ENCODE measurements at regions not wholly inside any gene's neighbourhood (a gene's known extent, or its start where the extent isn't known, plus 50 kb on each side); places are given as distances from the start of the nearest gene placed in this dataset.

GRCh38 chrX:43019021-43019420 lies 241.1 kb upstream of the PPP1R2C start:
- Histone ChIP-seq H3K4me3 (no peak overlapping the region), H3K4me1 (no peaks in the 10 kb centered on the region), H3K36me3 (no peaks in the 10 kb centered on the region), H3K27me3 (no peaks in the 10 kb centered on the region), H3K9me3 (no peaks in the 10 kb centered on the region), H3K27ac (no peak overlapping the region)
- intact Hi-C loops (cut with DNase I) = no loop called here
- TF ChIP-seq, protein P1, sequence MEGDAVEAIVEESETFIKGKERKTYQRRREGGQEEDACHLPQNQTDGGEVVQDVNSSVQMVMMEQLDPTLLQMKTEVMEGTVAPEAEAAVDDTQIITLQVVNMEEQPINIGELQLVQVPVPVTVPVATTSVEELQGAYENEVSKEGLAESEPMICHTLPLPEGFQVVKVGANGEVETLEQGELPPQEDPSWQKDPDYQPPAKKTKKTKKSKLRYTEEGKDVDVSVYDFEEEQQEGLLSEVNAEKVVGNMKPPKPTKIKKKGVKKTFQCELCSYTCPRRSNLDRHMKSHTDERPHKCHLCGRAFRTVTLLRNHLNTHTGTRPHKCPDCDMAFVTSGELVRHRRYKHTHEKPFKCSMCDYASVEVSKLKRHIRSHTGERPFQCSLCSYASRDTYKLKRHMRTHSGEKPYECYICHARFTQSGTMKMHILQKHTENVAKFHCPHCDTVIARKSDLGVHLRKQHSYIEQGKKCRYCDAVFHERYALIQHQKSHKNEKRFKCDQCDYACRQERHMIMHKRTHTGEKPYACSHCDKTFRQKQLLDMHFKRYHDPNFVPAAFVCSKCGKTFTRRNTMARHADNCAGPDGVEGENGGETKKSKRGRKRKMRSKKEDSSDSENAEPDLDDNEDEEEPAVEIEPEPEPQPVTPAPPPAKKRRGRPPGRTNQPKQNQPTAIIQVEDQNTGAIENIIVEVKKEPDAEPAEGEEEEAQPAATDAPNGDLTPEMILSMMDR (IDR thresholded peaks at IDR 0.05) = no peak
- DNase-seq (ENCODE audit: low spot score in 2 of 2) = no peak

GRCh38 chrX:43025806-43026315 lies 247.9 kb upstream of the PPP1R2C start:
- Histone ChIP-seq H3K9me3 (no peaks in the 10 kb centered on the region), H3K4me1 (no peaks in the 10 kb centered on the region), H3K4me3 (no peak overlapping the region), H3K36me3 (no peaks in the 10 kb centered on the region), H3K27me3 (no peaks in the 10 kb centered on the region), H3K27ac (no peak overlapping the region)
- TF ChIP-seq, protein P1 (IDR thresholded peaks at IDR 0.05) = no peak
- DNase-seq (ENCODE audit: low spot score in 2 of 2) = no peak
- intact Hi-C loops (cut with DNase I) = no loop called here

GRCh38 chrX:43064096-43064495 lies 286.1 kb upstream of the PPP1R2C start:
- H3K9me3 ChIP-seq = no peaks in the 10 kb centered on the region
- DNase-seq (ENCODE audit: low spot score in 2 of 2) = no peak
- no peak overlapping the region for H3K4me3 ChIP-seq
- H3K36me3 ChIP-seq = no peaks in the 10 kb centered on the region
- no peaks in the 10 kb centered on the region for H3K4me1 ChIP-seq
- no peak overlapping the region for H3K27ac ChIP-seq
- TF ChIP-seq, protein P1 (IDR thresholded peaks at IDR 0.05) = no peak
- intact Hi-C loops (cut with DNase I) = no loop called here
- no peaks in the 10 kb centered on the region for H3K27me3 ChIP-seq

- TF ChIP-seq, protein P1 (IDR thresholded peaks at IDR 0.05) = no peak
- no peak overlapping the region for H3K4me3 ChIP-seq
- no peaks in the 10 kb centered on the region for H3K27me3 ChIP-seq
- H3K9me3 ChIP-seq = no peaks in the 10 kb centered on the region
- H3K27ac ChIP-seq = no peak overlapping the region
- DNase-seq (ENCODE audit: low spot score in 2 of 2) = no peak
- H3K4me1 ChIP-seq = no peaks in the 10 kb centered on the region
- intact Hi-C loops (cut with DNase I) = no loop called here
- no peaks in the 10 kb centered on the region for H3K36me3 ChIP-seq
Measured at GRCh38 chrX:43065978-43066377, 288.0 kb upstream of the PPP1R2C start.

DNA sequence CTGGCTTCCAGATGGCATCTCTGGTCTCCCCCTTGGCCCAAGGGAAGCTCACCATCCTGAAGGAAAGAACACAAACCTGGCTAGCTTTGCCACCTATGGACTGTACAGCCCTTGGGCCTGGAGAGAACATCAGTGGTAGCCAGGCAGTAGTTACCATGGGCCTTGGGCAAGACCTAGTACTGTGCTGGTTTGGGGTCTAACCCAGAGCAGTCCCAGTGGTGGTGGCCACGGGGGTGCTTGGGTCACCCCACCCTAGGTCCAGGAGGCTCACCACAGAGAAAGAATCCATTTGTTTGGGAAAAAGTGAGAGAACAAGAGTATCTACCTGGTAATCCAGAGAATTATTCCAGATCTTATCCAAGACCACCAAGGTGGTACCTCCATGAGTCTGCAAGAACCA lies 290.7 kb upstream of the PPP1R2C start:
- intact Hi-C loops (cut with DNase I) = no loop called here
- TF ChIP-seq, protein P1 (IDR thresholded peaks at IDR 0.05) = no peak

DNA sequence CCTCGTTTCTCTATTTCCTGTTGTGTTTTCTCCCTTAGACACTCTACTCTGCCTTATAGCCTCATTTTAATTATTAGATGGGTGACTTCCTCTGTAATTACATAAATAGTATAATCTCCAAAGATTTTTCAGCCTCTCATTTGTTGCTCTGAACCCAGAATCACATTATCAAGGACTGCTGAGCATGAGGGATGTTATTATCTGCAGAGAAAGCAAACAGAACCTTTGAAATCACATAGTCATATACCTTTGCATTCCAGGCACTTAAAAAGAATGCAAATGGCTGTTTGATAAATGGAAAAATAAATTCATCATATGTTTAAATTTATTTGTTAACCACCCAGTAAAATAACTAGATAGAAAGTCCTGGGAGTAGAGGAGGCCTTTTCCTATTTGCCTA lies 305.1 kb upstream of the PPP1R2C start:
- Histone ChIP-seq H3K27me3 (no peaks in the 10 kb centered on the region), H3K9me3 (no peaks in the 10 kb centered on the region), H3K27ac (no peak overlapping the region), H3K4me1 (no peaks in the 10 kb centered on the region), H3K4me3 (no peak overlapping the region), H3K36me3 (no peaks in the 10 kb centered on the region)
- intact Hi-C loops (cut with DNase I) = no loop called here
- TF ChIP-seq, protein P1 (IDR thresholded peaks at IDR 0.05) = no peak
- DNase-seq (ENCODE audit: low spot score in 2 of 2) = no peak

More for the DNA sequence above, 290.7 kb upstream of the PPP1R2C start:
- Histone ChIP-seq H3K27me3 (no peaks in the 10 kb centered on the region), H3K4me1 (no peaks in the 10 kb centered on the region), H3K27ac (no peak overlapping the region), H3K4me3 (no peak overlapping the region), H3K36me3 (no peaks in the 10 kb centered on the region), H3K9me3 (no peaks in the 10 kb centered on the region)
- no peak for DNase-seq (ENCODE audit: low spot score in 2 of 2)

Measured in ascending aorta (tissue), 2 donors.